Mononuclear cell (primary cell): ENCODE measurements at regions not wholly inside any gene's neighbourhood (a gene's known extent, or its start where the extent isn't known, plus 50 kb on each side); places are given as distances from the start of the nearest gene placed in this dataset.
"Not testable (repeated sequence)": the region's sequence is repeated elsewhere in the genome, so short reads cannot be mapped to it uniquely, and the experiment has no call there.

Experiments
- H3K27me3 ChIP-seq: 2 replicates; pipeline ENCODE4 v1.6.0; 2011; ENCODE audit warnings: low read length, control low read depth; ENCODE audit not compliant: insufficient read depth
- H3K4me1 ChIP-seq: 2 replicates; pipeline ENCODE4 v1.5.1; 2011; ENCODE audit warnings: mild to moderate bottlenecking, low read length, control low read depth; ENCODE audit not compliant: insufficient read depth
- H3K4me3 ChIP-seq: 2 replicates; pipeline ENCODE4 v1.5.1; 2011; ENCODE audit warnings: mild to moderate bottlenecking, low read length, moderate library complexity
- H3K9me3 ChIP-seq: 2 replicates; pipeline ENCODE4 v1.5.1; 2011; ENCODE audit warnings: low read depth, mild to moderate bottlenecking, control low read depth, low read length

GRCh38 chr4:138604556-138604955, 362.4 kb upstream of the SLC7A11 start:
- H3K4me3 ChIP-seq = no peak overlapping the region
- H3K27me3 ChIP-seq = no peaks in the 10 kb centered on the region
- no peaks in the 10 kb centered on the region for H3K9me3 ChIP-seq
- no peaks in the 10 kb centered on the region for H3K4me1 ChIP-seq

GRCh38 chr4:138602664-138603063, 360.5 kb upstream of the SLC7A11 start:
- Histone ChIP-seq H3K4me1 (no peaks in the 10 kb centered on the region), H3K27me3 (no peaks in the 10 kb centered on the region), H3K9me3 (no peaks in the 10 kb centered on the region), H3K4me3 (no peak overlapping the region)

- Histone ChIP-seq H3K9me3 (no peaks in the 10 kb centered on the region), H3K4me3 (no peak overlapping the region), H3K27me3 (no peaks in the 10 kb centered on the region), H3K4me1 (no peaks in the 10 kb centered on the region)
Measured at GRCh38 chr4:138599965-138600364, 357.8 kb upstream of the SLC7A11 start.

- Histone ChIP-seq H3K4me1 (no peaks in the 10 kb centered on the region), H3K9me3 (no peaks in the 10 kb centered on the region), H3K4me3 (no peak overlapping the region)
Measured at GRCh38 chr4:138598226-138598625, 356.1 kb upstream of the SLC7A11 start.

GRCh38 chr4:138596896-138597295, 354.7 kb upstream of the SLC7A11 start:
- Histone ChIP-seq H3K4me3 (no peak overlapping the region), H3K27me3 (no peaks in the 10 kb centered on the region), H3K9me3 (no peaks in the 10 kb centered on the region), H3K4me1 (no peaks in the 10 kb centered on the region)

More at GRCh38 chr4:138598226-138598625, 356.1 kb upstream of the SLC7A11 start:
- no peaks in the 10 kb centered on the region for H3K27me3 ChIP-seq

GRCh38 chr4:138595731-138596460, 353.7 kb upstream of the SLC7A11 start:
- Histone ChIP-seq H3K4me1 (no peaks in the 10 kb centered on the region), H3K27me3 (no peaks in the 10 kb centered on the region), H3K4me3 (no peak overlapping the region), H3K9me3 (no peaks in the 10 kb centered on the region)

- Histone ChIP-seq H3K4me3 (no peak overlapping the region), H3K27me3 (no peaks in the 10 kb centered on the region), H3K4me1 (no peaks in the 10 kb centered on the region), H3K9me3 (no peaks in the 10 kb centered on the region)
Measured at GRCh38 chr4:138595171-138595570, 353.0 kb upstream of the SLC7A11 start.

GRCh38 chr4:138592796-138593195, 350.6 kb upstream of the SLC7A11 start:
- no peaks in the 10 kb centered on the region for H3K27me3 ChIP-seq
- H3K4me3 ChIP-seq = no peak overlapping the region
- no peaks in the 10 kb centered on the region for H3K9me3 ChIP-seq
- H3K4me1 ChIP-seq = no peaks in the 10 kb centered on the region

GRCh38 chr4:138591808-138592207, 349.7 kb upstream of the SLC7A11 start:
- no peaks in the 10 kb centered on the region for H3K9me3 ChIP-seq
- no peaks in the 10 kb centered on the region for H3K4me1 ChIP-seq
- H3K27me3 ChIP-seq = no peaks in the 10 kb centered on the region
- no peak overlapping the region for H3K4me3 ChIP-seq

GRCh38 chr4:138588501-138588900, 346.4 kb upstream of the SLC7A11 start:
- H3K27me3 ChIP-seq = no peaks in the 10 kb centered on the region
- no peaks in the 10 kb centered on the region for H3K9me3 ChIP-seq
- H3K4me1 ChIP-seq = no peaks in the 10 kb centered on the region
- H3K4me3 ChIP-seq = no peak overlapping the region

GRCh38 chr4:138579146-138579545, 337.0 kb upstream of the SLC7A11 start:
- Histone ChIP-seq H3K4me3 (no peak overlapping the region), H3K4me1 (no peaks in the 10 kb centered on the region), H3K9me3 (no peaks in the 10 kb centered on the region), H3K27me3 (no peaks in the 10 kb centered on the region)

- H3K27me3 ChIP-seq, H3K4me3 ChIP-seq, H3K4me1 ChIP-seq, H3K9me3 ChIP-seq: not testable (repeated sequence)
Measured at GRCh38 chr4:138577826-138578225, 335.7 kb upstream of the SLC7A11 start.

GRCh38 chr4:138577145-138577544, 335.0 kb upstream of the SLC7A11 start:
- Histone ChIP-seq H3K9me3 (no peaks in the 10 kb centered on the region), H3K4me3 (no peak overlapping the region), H3K27me3 (no peaks in the 10 kb centered on the region), H3K4me1 (no peaks in the 10 kb centered on the region)

GRCh38 chr4:138576684-138577083, 334.5 kb upstream of the SLC7A11 start:
- Histone ChIP-seq H3K4me1 (no peaks in the 10 kb centered on the region), H3K27me3 (no peaks in the 10 kb centered on the region), H3K9me3 (no peaks in the 10 kb centered on the region), H3K4me3 (no peak overlapping the region)

- Histone ChIP-seq H3K4me1 (no peaks in the 10 kb centered on the region), H3K27me3 (no peaks in the 10 kb centered on the region), H3K4me3 (no peak overlapping the region), H3K9me3 (no peaks in the 10 kb centered on the region)
Measured at GRCh38 chr4:138573246-138573645, 331.1 kb upstream of the SLC7A11 start.

GRCh38 chr4:138572007-138572406, 329.9 kb upstream of the SLC7A11 start:
- no peaks in the 10 kb centered on the region for H3K9me3 ChIP-seq
- H3K4me1 ChIP-seq = no peaks in the 10 kb centered on the region
- H3K4me3 ChIP-seq = no peak overlapping the region
- H3K27me3 ChIP-seq = no peaks in the 10 kb centered on the region
